Dedifferentiated amniotic fluid mesenchymal stem cell (primary cell): ENCODE measurements at regions not wholly inside any gene's neighbourhood (a gene's known extent, or its start where the extent isn't known, plus 50 kb on each side); places are given as distances from the start of the nearest gene placed in this dataset.

Source experiments
- DNase-seq: peaks from one replicate; pipeline ENCODE4 v3.0.0-alpha.2; 2016; ENCODE audit errors: extremely low spot score

GRCh38 chr4:156238171-156238570 is 284.5 kb upstream of the CTSO start:
- DNase-seq, result no peak

GRCh38 chr4:156237231-156237630 is 283.6 kb upstream of the CTSO start:
- no peak for DNase-seq

GRCh38 chr4:156230176-156230575 is 276.5 kb upstream of the CTSO start:
- DNase-seq, result no peak

- DNase-seq, result no peak
Measured at GRCh38 chr4:156228676-156229075, 275.0 kb upstream of the CTSO start.

- DNase-seq, result no peak
Measured at GRCh38 chr4:156227321-156227720, 273.7 kb upstream of the CTSO start.

DNA sequence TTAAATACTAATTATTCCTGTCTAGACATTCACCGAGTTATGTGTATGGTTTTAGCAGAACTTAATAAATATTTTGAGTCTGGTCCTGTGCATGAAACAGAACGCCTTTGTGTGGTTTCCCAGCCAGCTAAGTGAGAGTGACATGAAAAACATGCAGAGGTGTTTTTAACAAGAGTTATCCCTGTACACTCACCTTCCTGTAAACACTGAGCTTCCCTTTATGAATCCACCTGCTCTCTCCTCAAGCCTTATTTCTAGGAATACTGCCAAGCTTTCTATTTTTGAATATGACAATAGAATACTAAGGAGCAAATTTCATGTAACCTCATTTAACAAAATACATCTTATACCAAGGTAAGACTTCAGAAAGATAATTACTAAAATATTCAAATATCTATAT is 270.3 kb upstream of the CTSO start:
- DNase-seq, result no peak

GRCh38 chr4:156217236-156217635 is 263.6 kb upstream of the CTSO start:
- DNase-seq, result no peak

DNA sequence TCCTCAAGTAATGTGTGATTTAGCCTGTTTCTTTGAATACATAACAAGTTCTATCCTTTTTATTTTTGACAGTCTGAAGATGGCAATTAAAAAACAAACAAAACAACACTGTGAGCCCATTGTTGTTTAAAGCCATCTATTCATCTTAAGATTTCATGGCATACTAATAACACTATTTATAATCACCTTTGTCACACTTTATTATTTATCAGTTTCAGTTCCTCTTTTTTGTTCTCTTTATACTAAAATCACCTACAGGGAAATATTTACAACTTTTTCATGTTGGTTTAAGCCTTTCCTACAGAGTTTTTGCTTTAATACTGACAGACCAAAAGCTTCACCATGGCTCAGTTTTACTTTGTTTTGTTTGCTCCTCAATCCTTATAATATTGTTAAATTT is 247.4 kb upstream of the CTSO start:
- DNase-seq, result no peak

- DNase-seq, result no peak
Measured at GRCh38 chr4:156198511-156198910, 244.8 kb upstream of the CTSO start.

- DNase-seq, result no peak
Measured at GRCh38 chr4:156197216-156197615, 243.6 kb upstream of the CTSO start.

GRCh38 chr4:156196722-156197121 is 243.1 kb upstream of the CTSO start:
- no peak for DNase-seq

GRCh38 chr4:156195914-156196313 is 242.2 kb upstream of the CTSO start:
- DNase-seq, result no peak

GRCh38 chr4:156194896-156195295 is 241.2 kb upstream of the CTSO start:
- no peak for DNase-seq

GRCh38 chr4:156193800-156194199 is 240.1 kb upstream of the CTSO start:
- no peak for DNase-seq

GRCh38 chr4:156193106-156193505 is 239.4 kb upstream of the CTSO start:
- no peak for DNase-seq

GRCh38 chr4:156192033-156192432 is 238.4 kb upstream of the CTSO start:
- DNase-seq, result no peak

DNA sequence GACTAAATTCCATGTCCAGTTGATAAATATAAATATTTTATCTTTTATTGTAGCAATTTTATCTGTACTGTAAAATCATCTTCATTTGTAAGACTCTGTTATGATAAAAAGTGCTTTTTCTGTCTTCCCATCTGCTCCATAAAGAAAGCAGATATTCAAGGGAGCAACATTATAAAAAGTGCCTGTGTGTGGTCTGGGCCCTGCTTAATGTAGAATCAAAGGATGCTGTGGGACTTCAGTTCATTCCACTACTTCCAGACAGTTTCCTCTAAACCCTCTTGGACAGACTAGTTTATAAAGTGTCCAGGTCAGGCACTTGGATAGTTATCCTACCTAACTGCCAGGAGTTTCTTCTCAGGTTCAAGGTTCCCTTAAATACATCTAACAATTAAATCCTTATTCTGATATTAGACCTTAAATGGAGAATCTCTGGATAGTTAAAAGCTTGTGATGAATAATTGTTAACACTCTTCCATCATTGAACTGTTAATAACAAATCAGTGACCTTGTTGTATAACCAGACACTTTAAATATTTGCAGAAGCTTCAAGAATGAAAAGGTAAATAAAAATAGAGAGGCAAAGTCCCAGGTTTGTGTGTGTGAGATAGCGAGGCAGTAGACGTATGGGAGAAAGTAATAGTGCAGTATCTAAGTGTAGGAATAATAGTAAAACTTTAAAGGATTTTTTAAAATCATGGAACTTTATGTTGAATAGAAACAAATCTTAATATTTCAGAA is 237.5 kb upstream of the CTSO start:
- no peak for DNase-seq

GRCh38 chr4:156190615-156191014 is 236.9 kb upstream of the CTSO start:
- DNase-seq, result peak; percentile 79

GRCh38 chr4:156188596-156188995 is 234.9 kb upstream of the CTSO start:
- no peak for DNase-seq

- DNase-seq, result no peak
Measured at GRCh38 chr4:156186111-156186510, 232.4 kb upstream of the CTSO start.

GRCh38 chr4:156185514-156186055 is 231.9 kb upstream of the CTSO start:
- DNase-seq, result no peak

- DNase-seq, result no peak
Measured at GRCh38 chr4:156182269-156182668, 228.6 kb upstream of the CTSO start.

DNA sequence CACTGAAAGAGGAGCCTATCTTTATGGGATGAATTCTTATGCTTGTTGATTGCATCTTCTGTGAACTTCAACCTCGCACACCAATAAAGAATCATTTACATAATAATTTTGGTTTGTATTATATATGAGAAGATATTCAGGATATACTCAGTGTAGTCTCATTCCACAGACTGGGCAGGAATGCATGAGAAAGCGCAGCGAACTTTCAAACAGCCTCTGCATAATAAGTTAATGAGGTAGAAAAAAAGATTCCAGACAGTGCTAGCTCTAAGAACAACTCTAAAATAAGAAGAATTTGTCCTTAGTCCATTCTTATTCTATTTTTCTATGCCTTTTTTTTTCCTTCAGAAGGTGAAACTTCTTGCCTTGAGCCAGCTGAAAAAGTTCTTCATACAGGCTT is 224.3 kb upstream of the CTSO start:
- DNase-seq, result no peak

DNA sequence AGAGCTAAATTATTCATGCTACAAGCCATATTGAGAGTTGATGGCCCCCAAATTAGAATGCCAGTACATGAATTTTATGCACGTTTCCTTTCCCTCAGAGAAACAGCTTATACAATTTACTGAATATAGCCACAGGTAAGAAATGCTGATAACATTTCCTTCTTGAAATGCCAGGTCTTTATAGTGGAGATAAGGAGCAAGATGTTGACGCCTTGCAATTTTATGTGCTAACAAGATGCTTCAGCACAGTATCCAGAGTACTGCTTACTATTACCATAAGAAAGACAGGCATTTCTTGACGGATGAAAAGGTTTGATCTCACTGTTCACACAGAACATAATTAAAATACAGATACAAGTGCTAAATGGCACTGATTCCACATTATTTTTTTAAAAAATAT is 223.2 kb upstream of the CTSO start:
- DNase-seq, result no peak
